Activated naive CD8-positive, alpha-beta T cell treated with anti-CD3 and anti-CD28 coated beads, Interleukin-2, amount 10 ng/mL, durations not matched to agents 7 days and 5 days (primary cell): ENCODE measurements at regions not wholly inside any gene's neighbourhood (a gene's known extent, or its start where the extent isn't known, plus 50 kb on each side); places are given as distances from the start of the nearest gene placed in this dataset. TPM values are rescaled to one million over a fixed set of nuclear protein-coding genes. Genes with fewer than 3 reads are reported as not detected.
A peak's percentile ranks its signal among the peaks of the same experiment; 100 is the strongest.

Experiments
- microRNA-seq: library from miRNA; unstranded; fragments of <30 nt; microRNA quantifications from one replicate; pipeline ENCODE4 v1.2.0, GENCODE V29; 2022

Small RNAs in the stretch of these regions (microRNA-seq; reads per million reads assigned to microRNA genes)
- gene MIR374B = not detected
- not detected for gene MIR374C
- gene MIR421 = 172 reads per million, percentile 64 among the genes with 10 or more reads in this experiment
